NCI-H2196 treated with DMSO at 0.1 percent for 48 hours (cell line): ENCODE measurements at regions not wholly inside any gene's neighbourhood (a gene's known extent, or its start where the extent isn't known, plus 50 kb on each side); places are given as distances from the start of the nearest gene placed in this dataset.

Source experiments
- DNase-seq: peaks from one replicate; lab custom pipeline; 2025; ENCODE audit not compliant: unreplicated experiment; lab: John Stamatoyannopoulos, UW

GRCh38 chr19:5218255-5218855, 122.3 kb downstream of the PTPRS start:
- no peak for DNase-seq

GRCh38 chr19:5217171-5217570, 123.4 kb downstream of the PTPRS start:
- DNase-seq, result no peak

GRCh38 chr19:5216141-5216847, 124.3 kb downstream of the PTPRS start:
- no peak for DNase-seq

GRCh38 chr19:5215431-5215830, 125.2 kb downstream of the PTPRS start:
- no peak for DNase-seq

- no peak for DNase-seq
Measured at GRCh38 chr19:5214902-5215301, 125.7 kb downstream of the PTPRS start.

GRCh38 chr19:5214371-5214770, 126.2 kb downstream of the PTPRS start:
- DNase-seq, result no peak

- DNase-seq, result no peak
Measured at GRCh38 chr19:5213667-5214066, 126.9 kb downstream of the PTPRS start.

GRCh38 chr19:5212101-5212500, 128.5 kb downstream of the PTPRS start:
- DNase-seq, result no peak

- DNase-seq, result no peak
Measured at GRCh38 chr19:5211217-5211822, 129.3 kb downstream of the PTPRS start.

- DNase-seq, result no peak
Measured at GRCh38 chr19:5210556-5210955, 130.1 kb downstream of the PTPRS start.

- no peak for DNase-seq
Measured at GRCh38 chr19:5207806-5208205, 132.8 kb downstream of the PTPRS start.

GRCh38 chr19:5206751-5207075, 133.9 kb downstream of the PTPRS start:
- DNase-seq, result no peak

GRCh38 chr19:5205937-5206750, 134.5 kb downstream of the PTPRS start:
- DNase-seq, result no peak

- DNase-seq, result no peak
Measured at GRCh38 chr19:5205381-5205780, 135.2 kb downstream of the PTPRS start.

GRCh38 chr19:5204212-5204611, 136.4 kb downstream of the PTPRS start:
- DNase-seq, result no peak
